SK-N-SH (cell line): ENCODE measurements at regions not wholly inside any gene's neighbourhood (a gene's known extent, or its start where the extent isn't known, plus 50 kb on each side); places are given as distances from the start of the nearest gene placed in this dataset.

Experiments
- CTCF ChIP-seq: fragments of 200-600 bp; sonication (generic); IDR thresholded peaks from 2 replicates; pipeline ENCODE4 v1.6.1; 2017; ENCODE audit warnings: antibody characterized with exemption, mild to moderate bottlenecking, moderate library complexity
- EZH2phosphoT487 ChIP-seq: fragments of 200-600 bp; sonication (generic); IDR thresholded peaks from 2 replicates; pipeline ENCODE4 v1.6.1; 2017; ENCODE audit warnings: low read depth, mixed run types, mild to moderate bottlenecking, antibody characterized with exemption, moderate library complexity, borderline replicate concordance
- FOSL2 ChIP-seq: IDR thresholded peaks from 2 replicates; pipeline ENCODE4 v1.4.0; 2012; ENCODE audit warnings: low read depth, mild to moderate bottlenecking, moderate library complexity, borderline replicate concordance
- MAX ChIP-seq: IDR thresholded peaks from 2 replicates; pipeline ENCODE4 v1.4.0; 2012; ENCODE audit warnings: low read depth
- MEF2A ChIP-seq: IDR thresholded peaks from 2 replicates; pipeline ENCODE4 v1.4.0; 2012; ENCODE audit warnings: low read depth, borderline replicate concordance
- PBX3 ChIP-seq: IDR thresholded peaks from 2 replicates; pipeline ENCODE4; 2012
- POLR2AphosphoS5 ChIP-seq: IDR thresholded peaks from 2 replicates; pipeline ENCODE4 v1.6.1; 2012; ENCODE audit warnings: low read depth, low read length
- RAD21 ChIP-seq: IDR thresholded peaks from 2 replicates; pipeline ENCODE4 v1.6.1; 2012; ENCODE audit warnings: mild to moderate bottlenecking, low read length
- RCOR1 ChIP-seq: fragments of 150-350 bp; IDR thresholded peaks from 2 replicates; pipeline ENCODE4 v1.6.1; 2017; ENCODE audit warnings: antibody characterized with exemption, low read length
- REST ChIP-seq: IDR thresholded peaks from 2 replicates; pipeline ENCODE4 v1.6.1; 2012; ENCODE audit warnings: mild to moderate bottlenecking, low read depth, low read length, moderate library complexity
- RXRA ChIP-seq: IDR thresholded peaks from 2 replicates; pipeline ENCODE4 v1.4.0; 2012; ENCODE audit warnings: low read depth, mild to moderate bottlenecking, borderline replicate concordance
- TAF1 ChIP-seq: IDR thresholded peaks from 2 replicates; pipeline ENCODE4 v1.6.1; 2012; ENCODE audit warnings: low read depth, mild to moderate bottlenecking, low read length, moderate library complexity, borderline replicate concordance

GRCh38 chr5:63101870-63102269 is 523.3 kb downstream of the LRRC70 start:
- TF ChIP-seq EZH2phosphoT487: no peak
- TF ChIP-seq REST: no peak
- TF ChIP-seq RXRA: no peak
- TF ChIP-seq PBX3: no peak
- TF ChIP-seq CTCF: no peak
- TF ChIP-seq MAX: no peak
- no peak for TF ChIP-seq RAD21
- TF ChIP-seq RCOR1: no peak
- no peak for TF ChIP-seq TAF1
- no peak for TF ChIP-seq POLR2AphosphoS5
- no peak for TF ChIP-seq MEF2A
- no peak for TF ChIP-seq FOSL2
